Activated gamma-delta T cell (primary cell): ENCODE measurements at regions not wholly inside any gene's neighbourhood (a gene's known extent, or its start where the extent isn't known, plus 50 kb on each side); places are given as distances from the start of the nearest gene placed in this dataset.

Experiments
- DNase-seq: peaks from one replicate; lab custom pipeline; 2025; lab: John Stamatoyannopoulos, UW

DNA sequence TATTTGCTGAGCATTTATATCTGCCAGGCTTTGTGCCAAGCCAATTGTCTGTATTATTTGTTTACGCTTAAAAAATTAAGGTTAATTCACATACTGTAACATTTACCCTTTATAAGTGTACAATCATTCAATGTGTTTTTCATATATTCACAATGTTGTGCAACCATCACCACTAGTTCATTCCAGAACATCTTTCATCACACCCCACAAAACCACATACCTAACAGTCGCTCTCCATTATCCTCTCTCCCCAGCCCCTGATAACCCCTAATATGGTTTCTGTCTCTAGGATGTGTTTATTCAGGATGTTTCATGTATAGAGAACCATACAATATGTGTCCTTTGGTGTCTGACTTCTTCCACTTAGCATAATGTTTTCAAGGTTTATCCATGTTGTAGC lies 234.1 kb downstream of the INSIG2 start:
- no peak for DNase-seq

DNA sequence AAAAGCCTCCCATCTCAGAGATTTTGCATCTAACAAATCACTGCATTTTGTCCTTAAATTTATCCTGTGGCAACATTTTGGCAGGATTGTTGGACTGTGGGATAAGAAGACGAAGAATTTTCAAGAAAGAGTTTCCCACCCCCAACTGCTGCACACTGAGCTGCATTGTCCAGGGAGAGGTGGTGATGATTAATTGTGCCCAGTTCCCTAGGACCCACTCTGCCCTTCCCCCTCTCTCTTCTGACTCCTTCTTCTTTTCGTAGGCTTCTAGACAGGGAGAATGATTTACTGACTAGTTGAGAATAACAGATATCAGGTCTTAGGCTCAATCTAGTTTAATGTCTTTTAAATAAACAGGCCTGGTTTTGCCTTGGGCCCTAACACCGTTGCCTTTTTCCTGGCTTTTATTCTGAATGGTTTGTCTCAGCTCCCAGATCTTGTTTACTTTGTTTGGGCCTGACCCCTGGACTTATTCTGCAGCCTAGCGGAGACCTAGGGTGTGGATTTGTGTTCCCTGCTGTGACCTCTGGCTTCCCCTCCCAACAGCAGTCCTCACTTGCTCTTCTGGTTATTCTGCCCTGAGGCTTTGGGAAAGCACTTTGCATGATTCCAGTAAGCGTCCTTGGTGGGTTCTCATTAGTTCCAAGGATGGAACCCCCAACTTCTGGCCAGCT lies 233.3 kb downstream of the INSIG2 start:
- DNase-seq = no peak

DNA sequence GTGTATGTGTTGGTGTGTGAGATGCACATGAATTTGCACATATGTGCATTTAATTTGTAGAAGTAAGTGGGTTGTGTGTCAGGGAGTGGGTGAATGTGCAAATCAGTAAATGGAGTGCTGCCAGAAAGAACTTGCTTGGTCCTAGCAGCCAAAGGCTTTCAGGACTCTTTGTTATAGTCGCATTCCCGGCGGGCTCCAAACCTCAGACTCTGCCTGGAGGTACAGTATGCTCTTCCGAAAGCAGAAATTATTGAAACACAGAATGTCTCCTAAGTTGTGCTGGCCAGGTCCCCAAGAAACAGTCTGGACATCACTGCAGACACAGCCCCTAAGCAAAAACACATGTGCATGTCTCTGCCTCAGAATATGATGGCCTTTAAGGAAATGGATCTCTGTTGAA lies 232.4 kb downstream of the INSIG2 start:
- DNase-seq = no peak

DNA sequence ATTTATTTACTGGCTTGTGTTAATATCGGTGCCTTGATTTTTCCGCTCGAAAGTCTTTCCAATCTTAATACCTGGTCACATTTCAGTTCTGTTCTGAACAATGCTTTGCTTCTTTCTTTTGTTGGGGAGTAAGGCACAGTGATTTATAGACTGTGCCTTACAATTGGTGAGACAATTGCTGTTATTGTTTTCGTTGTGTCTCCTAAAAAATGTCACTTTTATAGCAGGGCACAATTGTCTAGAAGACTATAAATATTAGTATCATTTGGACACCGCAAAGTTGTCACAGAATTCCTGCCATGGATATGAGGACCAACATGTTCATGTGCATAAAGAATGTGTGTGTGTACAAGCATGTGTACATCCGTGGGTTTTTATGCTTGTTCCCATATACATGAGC lies 231.9 kb downstream of the INSIG2 start:
- no peak for DNase-seq

DNA sequence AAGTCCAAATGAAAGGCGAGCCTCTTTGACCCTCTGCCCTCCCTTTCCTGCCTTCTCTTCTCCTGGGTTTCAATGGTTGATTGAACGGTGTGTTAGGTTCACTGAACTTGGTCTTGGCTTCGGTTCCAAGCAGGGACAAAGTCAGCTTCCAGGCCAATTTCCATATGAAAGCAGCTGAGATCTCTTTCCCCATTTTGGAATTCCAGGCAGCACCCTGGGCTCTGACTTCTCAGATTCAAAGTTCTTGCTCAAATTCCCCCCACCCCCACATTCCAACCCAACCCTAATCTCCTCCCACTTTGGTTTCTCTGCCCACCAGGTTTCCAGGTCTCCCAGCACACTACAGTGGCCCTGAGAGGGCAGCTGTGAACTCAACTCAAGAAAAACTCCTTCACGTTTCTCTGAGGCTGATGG lies 231.0 kb downstream of the INSIG2 start:
- DNase-seq = no peak

DNA sequence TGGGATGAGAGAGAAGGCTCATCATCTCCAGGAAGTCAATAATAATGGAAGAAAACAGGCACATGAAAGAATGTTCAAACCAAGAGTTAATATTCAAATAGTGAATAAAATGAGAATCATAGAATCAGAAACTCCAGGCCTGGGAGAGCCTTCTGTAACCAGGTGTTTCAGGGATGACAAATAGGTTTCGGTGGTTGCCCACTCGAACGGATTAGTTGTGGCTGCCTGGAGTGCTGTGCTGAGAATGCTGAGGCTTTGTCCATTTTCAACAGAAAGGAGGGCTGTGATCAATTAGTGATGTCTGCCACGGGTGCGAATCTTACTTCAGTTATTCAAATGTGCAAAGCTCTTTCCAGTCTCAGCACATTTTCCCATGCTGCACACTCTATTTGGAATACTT lies 227.3 kb downstream of the INSIG2 start:
- no peak for DNase-seq

DNA sequence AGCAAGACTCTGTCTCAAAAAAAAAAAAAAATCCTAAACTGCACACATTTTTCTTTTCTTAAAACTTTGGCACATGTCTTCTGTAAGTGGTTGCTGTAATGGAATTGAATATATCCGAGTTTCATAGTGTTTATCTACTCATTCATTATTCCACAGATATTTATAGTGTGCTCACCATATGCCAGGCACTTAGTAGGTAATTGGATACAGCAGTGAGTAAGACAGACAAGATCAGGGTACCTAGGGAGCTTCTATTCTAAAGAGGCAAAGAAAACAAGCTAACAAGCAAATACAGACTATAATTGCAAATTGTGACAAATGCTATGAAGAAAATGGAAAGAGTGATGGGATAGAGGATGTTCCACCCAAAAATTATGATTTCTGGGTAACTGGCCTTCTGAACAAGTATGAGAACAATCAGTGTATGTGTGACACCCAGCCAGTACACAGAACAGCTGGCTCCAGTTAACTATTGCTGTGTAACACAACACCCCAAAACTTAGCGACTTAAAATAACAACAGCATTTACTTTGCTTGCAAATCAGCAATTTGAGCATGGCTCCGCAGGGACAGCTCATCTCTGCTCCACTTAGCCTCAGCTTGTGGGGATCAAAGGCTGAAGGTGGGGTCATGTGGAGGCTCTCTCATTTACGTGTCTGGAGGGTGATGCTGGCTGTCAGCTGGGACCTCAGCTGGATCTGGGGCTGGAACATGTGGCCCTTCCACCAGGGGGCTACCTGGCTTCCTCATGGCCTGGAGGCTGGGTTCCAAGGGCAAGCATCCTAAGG lies 224.9 kb downstream of the INSIG2 start:
- DNase-seq = no peak

DNA sequence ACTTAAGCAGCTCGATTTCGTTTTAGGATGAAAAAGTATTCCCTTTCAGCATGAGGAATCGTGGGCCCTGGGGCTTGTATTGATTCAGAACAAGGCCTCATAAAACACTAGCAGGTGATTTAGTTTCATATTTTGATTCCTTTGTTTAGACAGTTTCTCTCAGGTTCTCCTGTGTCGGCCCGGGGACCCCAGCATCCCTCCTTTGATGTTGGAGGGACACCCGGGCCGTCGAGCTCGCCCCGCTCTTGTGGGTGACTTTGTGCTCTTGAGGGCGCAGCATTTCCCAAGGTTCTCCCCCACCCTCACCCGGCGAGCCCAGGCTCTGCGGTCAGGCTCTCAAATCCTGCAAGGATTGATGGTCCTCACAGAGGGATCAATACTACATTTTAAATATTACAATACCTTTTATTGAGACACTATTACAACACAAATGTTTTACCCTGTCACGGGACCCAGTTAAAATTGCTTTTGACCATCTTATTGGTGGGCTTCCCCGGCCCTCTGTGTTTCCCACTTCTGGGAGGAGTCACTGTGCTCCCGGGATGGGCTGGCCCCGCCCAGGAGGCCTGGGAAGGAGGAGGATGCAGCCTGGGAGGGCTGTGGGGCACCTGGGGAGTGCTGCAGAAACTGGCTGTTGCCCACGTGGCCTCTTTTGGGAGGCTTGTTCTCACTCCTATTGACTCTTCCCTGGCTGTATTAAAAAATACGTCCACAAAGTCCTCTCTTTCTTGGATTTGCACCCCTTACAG lies 222.6 kb downstream of the INSIG2 start:
- no peak for DNase-seq

DNA sequence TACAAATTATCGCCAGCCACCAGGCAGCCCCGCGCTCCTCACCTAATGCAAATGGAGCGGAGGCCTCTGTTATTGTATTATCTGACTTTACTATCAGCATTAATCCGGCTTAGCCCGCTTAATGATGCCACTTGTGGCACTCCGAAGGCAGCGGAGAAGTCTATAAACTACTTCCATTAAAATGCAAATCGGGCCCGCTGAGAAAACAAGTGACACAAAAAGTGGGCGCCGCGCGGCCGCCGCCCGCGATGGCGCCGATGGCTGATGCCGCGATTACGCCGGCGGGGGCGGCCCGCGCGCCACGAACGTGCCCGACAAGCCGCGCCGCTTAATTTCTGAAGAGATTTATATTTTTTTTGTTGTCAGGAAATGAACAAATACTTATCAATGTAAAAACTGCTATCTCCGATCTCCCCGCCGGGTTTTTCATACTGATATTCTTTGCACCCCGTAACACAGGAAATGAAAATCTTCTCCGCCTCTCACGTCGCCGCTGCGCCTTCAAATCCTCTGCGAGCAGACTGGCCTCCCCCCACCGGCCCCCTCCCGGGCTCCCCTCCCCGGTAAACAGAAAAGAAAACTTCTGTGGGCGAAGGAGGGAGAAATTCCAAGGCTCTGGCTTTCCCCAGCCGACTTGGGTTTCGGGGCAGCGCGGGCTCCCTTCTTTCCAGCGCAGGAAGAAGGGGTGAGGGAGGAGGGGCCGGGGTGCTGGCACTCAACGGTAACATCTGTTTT lies 221.8 kb downstream of the INSIG2 start:
- peak; percentile 34 for DNase-seq

DNA sequence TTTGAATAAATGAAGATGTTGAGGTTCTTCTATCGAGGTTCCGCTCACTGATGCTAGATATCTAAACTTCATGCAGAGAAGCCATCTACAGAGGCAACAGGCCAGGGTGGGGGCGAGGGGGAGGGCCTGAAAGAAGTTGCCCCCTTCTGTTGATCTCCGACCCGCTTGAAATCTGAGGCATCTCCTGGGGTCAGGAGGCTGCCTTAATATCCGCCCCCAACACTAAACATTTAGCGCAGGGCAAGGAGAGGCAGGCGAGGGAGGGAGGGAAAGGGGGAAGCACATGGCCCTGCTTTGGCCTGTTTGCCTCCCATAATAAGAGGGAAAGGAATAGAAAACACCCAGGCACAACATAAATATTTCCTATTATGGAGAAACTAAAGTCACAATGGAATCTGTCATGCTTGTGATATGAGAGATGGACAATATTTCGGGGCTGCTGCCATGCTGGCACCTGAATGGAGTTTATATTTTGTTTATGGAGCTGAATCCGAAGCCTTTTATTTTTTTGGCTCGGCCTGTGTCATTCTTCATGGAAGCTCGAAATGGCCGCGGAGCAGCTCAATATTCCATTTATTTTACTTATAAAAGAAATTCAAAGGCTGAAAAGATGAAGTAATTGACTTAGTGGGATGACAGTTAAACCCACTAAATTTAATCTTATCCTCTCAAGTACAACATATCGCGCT lies 221.1 kb downstream of the INSIG2 start:
- no peak for DNase-seq

DNA sequence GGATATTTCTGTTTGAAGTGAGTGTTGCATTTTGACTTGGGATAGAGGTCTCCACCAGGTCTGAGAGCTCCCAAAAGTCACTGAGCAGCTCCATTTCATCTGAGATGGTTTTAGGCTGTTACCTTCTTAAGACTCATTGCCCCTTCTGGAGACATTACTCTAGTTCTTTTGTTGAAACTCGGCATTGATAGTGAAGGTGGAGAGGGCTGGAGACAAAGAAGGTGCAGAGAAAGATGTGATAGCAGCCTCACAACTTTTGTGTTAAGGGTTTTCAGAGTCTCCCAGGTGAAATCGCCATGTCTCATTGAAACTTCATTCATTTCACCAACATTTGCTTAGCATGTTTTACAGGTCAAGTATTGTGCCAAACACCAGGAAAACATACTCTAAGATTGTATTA lies 219.6 kb downstream of the INSIG2 start:
- DNase-seq = no peak

DNA sequence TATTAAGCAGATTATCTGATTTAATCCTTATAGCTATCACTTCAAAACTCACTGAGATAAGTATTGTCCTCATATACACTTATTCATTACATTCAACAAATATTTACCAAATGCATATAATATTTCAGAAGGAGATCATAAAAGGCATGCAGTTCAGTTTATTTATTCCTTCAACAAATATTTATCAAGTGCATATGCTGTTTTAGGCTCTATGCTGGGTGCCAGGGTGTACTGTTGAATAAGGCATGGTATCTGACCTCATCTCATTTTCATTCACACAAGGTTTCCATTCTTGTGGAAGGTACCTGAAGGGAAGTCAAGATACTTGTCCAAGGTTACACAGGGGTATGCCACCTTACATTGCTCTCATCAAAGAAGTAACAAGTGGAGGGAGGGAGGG lies 213.0 kb downstream of the INSIG2 start:
- DNase-seq = no peak

DNA sequence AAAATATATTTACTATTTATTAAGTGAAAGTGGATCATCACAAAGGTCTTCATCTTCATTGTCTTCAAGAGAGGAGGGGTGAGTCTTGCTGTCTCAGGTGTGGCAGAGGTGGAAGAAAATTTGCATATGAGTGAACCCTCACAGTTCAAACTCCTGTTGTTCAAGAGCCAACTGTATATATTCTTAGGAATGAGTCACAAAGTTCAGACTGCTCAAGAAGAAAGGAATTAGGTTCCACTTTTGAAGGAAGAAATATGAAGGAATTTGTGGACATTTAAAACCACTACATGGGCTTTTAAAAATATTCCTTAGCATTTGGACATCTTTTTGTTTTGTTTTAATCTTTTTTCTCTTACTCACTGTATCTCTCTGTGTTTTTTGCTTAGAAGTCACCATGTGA lies 212.6 kb downstream of the INSIG2 start:
- DNase-seq = no peak

DNA sequence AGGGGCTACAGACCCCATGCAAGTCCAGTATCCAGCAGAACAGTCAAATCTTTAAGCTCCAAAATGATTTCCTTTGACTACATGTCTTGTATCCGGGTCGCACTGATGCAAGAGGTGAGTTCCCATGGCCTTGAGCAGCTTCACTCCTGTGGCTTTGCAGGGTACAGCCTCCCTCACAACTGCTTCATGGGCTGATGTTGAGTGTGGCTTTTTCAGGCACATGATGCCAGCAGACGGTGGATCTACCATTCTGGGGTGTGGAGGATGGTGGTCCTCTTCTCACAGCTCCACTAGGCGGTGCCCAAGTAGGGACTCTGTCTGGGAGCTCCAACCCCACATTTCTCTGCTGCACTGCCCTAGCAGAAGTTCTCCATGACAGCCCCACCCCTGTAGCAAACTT lies 208.4 kb downstream of the INSIG2 start:
- no peak for DNase-seq

DNA sequence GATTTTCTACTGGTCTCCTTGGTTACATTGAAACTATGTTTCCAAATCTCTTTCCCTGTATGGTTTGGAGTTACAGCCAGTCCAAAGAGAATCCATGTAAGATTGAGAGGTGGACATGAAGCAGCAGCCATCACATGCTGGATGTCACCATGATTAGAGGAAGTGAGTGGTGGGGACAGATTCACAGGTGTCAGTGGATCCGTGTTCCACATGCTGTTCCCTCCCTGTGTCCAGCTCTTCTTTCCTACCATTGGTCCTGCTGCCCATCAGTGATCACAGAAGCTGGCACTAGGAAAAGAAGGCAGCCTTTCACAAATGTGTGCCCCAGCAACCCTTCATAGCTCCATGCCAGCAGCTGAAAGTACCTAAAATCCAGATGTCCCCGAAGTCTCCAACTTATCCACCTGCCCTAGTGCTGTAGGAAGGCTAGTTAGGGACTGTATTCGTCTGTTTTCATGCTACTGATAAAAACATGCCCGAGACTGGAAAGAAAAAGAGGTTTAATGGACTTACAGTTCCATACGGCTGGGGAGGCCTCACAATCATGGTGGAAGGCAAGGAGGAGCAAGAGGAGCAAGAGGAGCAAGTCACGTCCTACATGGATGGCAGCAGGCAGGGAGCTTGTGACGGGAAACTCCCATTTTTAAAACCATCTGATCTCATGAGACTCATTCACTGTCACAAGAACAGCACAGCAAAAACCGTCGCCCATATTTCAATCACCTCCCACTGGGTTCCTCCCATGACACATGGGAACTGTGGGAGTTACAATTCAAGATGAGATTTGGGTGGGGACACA lies 207.5 kb downstream of the INSIG2 start:
- no peak for DNase-seq

DNA sequence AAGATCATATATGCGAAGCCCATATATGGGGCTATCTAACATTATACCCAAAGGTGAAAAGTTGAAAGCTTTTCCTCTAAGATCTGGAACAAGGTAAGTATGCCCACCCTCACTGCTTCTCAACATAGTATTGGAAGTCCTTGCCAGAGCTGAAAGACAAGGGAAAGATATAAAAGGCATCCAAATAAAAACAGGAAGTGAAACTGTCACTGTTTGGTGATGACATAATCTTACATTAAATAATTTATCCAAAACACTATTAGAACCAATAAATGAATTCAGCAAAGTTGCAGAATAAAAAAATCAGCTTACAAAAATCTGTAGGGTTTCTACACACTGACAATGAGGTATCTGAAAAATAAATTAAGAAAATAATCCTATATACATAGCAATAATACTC lies 205.8 kb downstream of the INSIG2 start:
- DNase-seq = no peak

DNA sequence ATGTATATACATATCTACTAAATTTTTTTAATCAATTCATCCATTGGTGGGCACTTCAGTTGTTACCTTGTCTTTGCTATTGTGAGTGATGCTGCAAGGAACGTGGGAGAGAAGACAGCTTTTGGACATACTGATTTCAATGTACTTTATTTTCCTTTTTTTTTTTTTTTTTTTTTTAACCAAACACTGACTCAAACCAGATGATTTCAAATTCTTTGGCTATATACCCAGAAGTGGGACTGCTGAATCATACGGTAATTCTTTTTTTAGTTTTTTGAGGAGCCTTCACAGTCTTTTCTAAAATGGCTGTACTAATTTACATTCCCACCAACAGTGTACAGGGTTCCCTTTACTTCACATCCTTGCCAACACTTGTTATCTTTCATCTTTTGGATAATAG lies 204.7 kb downstream of the INSIG2 start:
- DNase-seq = no peak

DNA sequence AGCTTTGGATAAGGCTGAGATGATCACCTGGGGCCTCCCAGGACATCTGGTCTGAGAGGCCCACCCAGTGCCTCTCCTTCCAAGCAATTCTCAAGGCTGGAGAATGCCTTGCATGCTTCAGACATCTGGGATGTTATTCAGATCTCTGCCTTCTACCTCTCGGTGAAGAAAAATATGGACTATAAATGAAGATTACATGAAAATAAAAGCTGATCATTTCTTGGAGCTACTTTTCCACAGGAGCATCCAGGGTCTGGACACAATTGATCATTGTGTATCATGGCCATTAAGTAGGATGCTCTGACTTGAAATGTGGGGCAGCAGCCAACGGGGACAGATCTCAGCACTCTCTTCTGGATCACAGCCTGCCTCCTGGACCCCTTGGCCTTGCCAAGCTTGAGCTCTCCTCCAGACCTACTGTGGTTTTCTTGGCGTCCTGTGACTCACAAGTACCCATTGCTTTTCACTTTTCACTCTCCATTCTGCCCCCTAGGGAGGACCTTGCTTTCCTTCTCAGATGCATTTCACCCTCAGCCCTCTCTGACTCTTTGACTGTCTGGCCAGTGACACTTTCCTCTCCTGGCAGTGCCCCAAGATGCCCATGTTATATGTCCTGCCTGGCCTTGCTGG lies 203.1 kb downstream of the INSIG2 start:
- no peak for DNase-seq

DNA sequence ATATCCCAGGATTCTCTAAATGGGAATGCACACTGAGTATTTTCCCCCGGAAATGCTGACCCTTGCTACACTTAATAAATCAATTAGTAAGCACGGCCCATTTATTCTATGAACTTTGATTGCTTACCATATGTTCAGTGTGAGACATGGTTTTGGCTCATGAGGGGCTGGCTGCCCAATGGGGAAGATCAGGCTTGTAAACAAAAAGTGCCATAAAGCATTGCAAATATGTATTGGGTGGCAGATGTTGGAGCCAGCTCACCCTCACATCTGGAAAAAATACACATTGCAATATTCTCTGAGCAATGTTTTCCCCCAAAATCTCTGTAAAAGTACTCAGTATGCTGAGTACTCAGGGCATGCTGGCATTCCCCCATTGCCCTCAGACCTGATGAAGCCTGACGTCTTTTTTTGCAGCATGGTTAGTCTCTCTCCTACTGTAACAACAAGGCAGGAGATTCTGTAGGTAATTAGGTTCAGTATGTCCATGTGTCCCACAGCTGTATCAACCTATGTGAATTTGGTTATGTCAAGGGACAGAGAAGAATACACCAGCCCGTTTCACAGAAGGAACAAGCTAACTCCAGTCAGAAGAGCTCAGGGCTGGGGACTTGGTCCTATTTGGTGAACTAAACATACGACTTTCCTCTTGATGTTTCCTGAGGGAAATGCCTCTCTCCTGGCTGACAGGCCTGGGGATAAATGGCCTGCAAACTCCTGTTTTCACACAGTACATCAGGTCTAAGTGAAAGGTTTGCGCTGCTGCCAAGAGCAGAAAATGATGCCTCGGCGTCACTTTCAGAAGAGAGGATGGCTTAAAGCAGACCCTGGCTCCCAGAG lies 202.4 kb downstream of the INSIG2 start:
- no peak for DNase-seq
